DND-41 (cell line): ENCODE measurements at regions not wholly inside any gene's neighbourhood (a gene's known extent, or its start where the extent isn't known, plus 50 kb on each side); places are given as distances from the start of the nearest gene placed in this dataset.

Source experiments
- EZH2 ChIP-seq: IDR thresholded peaks from 3 replicates; pipeline ENCODE4 v1.6.1; 2012; ENCODE audit warnings: borderline replicate concordance, low read depth, mild to moderate bottlenecking, moderate library complexity, low read length, inconsistent platforms; ENCODE audit not compliant: severe bottlenecking
- TF ChIP-seq, protein P1 (sequence below): IDR thresholded peaks from 2 replicates; pipeline ENCODE4 v1.5.1; 2012; ENCODE audit warnings: borderline replicate concordance, low read length, moderate library complexity, mild to moderate bottlenecking; ENCODE audit not compliant: poor library complexity, severe bottlenecking; ENCODE audit errors: extremely low read depth

DNA sequence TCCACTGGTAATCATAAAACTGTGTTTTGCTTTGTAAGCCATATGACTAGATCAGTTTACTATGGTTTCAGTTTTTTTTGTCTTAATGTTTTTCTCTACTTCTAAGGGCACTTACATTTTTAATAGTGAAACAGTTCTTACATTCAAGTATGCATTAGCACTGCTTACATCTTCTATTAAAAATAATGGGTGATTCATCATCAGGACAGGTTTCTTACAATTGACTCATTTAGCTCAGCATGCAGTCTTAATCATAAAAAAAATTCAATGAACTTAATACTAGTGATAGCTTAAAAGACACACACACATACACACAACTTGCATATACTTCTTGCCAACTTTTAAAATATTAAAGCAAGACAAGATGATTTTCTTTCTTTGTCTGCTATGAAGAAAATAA is 845.7 kb upstream of the USP15 start:
- no peak for TF ChIP-seq EZH2
- TF ChIP-seq, protein P1, sequence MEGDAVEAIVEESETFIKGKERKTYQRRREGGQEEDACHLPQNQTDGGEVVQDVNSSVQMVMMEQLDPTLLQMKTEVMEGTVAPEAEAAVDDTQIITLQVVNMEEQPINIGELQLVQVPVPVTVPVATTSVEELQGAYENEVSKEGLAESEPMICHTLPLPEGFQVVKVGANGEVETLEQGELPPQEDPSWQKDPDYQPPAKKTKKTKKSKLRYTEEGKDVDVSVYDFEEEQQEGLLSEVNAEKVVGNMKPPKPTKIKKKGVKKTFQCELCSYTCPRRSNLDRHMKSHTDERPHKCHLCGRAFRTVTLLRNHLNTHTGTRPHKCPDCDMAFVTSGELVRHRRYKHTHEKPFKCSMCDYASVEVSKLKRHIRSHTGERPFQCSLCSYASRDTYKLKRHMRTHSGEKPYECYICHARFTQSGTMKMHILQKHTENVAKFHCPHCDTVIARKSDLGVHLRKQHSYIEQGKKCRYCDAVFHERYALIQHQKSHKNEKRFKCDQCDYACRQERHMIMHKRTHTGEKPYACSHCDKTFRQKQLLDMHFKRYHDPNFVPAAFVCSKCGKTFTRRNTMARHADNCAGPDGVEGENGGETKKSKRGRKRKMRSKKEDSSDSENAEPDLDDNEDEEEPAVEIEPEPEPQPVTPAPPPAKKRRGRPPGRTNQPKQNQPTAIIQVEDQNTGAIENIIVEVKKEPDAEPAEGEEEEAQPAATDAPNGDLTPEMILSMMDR = no peak
